ENCODE measurements at regions not wholly inside any gene's neighbourhood (a gene's known extent, or its start where the extent isn't known, plus 50 kb on each side); places are given as distances from the start of the nearest gene placed in this dataset.

GRCh38 chr3:44048949-44049348 lies 192.7 kb upstream of the TOPAZ1 start:
- TF ChIP-seq, protein P1, sequence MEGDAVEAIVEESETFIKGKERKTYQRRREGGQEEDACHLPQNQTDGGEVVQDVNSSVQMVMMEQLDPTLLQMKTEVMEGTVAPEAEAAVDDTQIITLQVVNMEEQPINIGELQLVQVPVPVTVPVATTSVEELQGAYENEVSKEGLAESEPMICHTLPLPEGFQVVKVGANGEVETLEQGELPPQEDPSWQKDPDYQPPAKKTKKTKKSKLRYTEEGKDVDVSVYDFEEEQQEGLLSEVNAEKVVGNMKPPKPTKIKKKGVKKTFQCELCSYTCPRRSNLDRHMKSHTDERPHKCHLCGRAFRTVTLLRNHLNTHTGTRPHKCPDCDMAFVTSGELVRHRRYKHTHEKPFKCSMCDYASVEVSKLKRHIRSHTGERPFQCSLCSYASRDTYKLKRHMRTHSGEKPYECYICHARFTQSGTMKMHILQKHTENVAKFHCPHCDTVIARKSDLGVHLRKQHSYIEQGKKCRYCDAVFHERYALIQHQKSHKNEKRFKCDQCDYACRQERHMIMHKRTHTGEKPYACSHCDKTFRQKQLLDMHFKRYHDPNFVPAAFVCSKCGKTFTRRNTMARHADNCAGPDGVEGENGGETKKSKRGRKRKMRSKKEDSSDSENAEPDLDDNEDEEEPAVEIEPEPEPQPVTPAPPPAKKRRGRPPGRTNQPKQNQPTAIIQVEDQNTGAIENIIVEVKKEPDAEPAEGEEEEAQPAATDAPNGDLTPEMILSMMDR (conservative IDR thresholded peaks at IDR 0.05; ENCODE audit: low read depth in 2 of 2): no peak
- TF ChIP-seq EZH2 (IDR thresholded peaks at IDR 0.05; ENCODE audit: low read depth, unreplicated experiment) (no peak), REST (IDR thresholded peaks at IDR 0.05; ENCODE audit: unreplicated experiment) (no peak), JUNB (IDR thresholded peaks at IDR 0.05; ENCODE audit: unreplicated experiment) (no peak), POLR2AphosphoS5 (IDR thresholded peaks at IDR 0.05; ENCODE audit: low read depth) (no peak)
